ENCODE measurements at regions not wholly inside any gene's neighbourhood (a gene's known extent, or its start where the extent isn't known, plus 50 kb on each side); places are given as distances from the start of the nearest gene placed in this dataset.
A peak's percentile ranks its signal among the peaks of the same experiment; 100 is the strongest.
"Not testable (repeated sequence)": the region's sequence is repeated elsewhere in the genome, so short reads cannot be mapped to it uniquely, and the experiment has no call there.

DNA sequence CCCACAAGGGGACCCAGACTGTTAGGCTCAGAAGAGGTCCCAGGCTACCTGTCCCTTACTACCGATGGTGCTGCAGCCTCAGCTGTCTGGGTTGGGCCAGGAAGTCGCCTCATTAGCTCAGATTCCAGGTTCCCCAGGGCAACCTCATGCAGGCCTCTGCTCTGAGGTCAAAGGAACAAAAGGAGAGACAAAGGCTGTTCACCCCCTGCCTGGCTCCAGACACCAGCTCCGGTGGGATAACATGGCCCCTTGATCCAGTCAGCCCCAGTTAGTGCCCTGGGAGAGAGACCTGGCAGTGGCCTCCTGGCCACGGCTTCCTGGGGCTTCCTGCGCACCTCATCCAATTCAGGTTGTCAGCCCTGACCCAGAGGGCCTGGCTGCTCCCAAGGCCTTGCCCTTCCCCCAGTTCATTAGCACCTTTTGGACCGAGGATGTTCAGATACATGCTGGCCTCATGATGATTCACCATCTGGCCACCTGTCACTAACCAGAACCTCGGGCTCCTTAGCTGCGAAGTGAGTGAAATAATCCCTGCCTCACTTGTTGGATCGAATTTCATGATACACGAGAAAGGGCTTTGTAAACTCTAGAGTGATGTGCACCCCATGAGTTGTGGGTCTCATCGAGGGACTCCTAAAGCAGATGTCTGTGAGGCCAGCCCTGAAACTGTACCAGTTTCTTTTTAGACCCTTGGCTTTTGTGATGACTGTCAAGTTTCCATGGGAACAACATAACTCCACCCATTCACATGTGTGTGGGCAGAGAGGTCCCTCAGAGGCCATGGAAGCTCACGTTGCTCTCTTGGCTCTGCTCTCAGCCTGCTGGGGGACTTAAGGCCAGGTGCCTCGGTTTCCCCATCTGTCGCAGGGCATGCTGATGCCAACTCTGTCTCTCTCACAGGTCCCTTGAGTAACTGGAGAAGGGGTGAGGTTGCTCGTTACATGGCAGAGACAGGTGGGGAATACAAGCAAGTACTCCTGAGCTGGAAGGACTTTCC lies 79.5 kb upstream of the PCBD1 start:
- peak; percentile 75 for DNase-seq

DNA sequence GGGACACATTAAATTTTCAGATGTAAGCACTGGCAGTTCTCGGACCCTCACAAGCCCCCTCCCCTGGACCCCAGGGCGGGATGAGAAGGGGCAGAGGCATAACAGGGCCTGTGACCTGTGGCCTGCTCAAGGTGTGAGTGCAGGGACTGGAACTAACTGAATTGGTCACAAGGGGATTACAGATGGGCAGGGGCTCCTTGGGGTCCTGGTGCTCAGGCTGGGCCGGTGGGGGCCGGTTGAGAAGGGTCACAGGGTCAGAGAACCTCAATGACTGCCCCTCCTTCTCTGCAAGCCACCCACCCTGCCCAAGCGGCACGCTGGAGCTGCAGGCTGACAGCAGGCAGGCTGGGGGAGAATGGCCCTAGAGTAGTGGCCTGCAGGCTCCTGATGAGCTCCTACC lies 80.8 kb upstream of the PCBD1 start:
- no peak for DNase-seq

DNA sequence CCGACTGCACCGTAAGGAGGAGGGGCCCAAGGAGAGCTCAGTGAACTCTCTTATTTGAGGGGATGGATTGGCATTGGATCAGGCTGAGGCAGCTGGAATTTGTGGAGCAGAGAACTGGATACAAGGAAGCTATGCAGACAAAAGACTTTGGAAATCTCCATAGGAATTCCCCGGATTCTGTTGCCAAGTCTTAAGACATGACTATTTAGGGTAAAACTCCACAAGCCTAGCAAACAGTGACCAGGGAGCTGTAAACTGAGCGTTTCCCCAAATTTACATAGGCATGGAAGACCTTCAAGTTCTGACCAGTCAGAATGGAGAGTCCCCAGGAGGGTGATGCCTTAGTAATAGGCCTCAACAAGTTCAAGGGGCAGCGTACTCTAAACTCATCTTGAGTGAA lies 82.5 kb upstream of the PCBD1 start:
- no peak for DNase-seq

DNA sequence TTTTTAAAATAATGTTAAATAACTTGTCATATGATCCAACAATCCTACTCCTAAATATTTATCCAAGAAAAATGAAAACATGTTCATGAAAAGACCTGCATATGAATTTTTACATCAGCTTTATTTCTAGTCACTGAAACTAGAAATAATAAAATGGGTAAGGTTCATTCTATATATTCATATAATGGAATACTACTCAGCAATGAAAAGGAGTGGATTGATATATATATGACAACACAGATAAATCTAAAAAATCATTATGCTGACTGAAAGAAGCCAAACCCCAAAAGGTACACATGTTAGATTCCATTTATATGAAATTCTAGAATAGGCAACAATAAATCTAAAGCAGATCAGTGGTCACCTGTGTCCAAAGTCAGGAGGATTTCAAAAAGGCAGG lies 84.9 kb upstream of the PCBD1 start:
- no peak for DNase-seq

DNA sequence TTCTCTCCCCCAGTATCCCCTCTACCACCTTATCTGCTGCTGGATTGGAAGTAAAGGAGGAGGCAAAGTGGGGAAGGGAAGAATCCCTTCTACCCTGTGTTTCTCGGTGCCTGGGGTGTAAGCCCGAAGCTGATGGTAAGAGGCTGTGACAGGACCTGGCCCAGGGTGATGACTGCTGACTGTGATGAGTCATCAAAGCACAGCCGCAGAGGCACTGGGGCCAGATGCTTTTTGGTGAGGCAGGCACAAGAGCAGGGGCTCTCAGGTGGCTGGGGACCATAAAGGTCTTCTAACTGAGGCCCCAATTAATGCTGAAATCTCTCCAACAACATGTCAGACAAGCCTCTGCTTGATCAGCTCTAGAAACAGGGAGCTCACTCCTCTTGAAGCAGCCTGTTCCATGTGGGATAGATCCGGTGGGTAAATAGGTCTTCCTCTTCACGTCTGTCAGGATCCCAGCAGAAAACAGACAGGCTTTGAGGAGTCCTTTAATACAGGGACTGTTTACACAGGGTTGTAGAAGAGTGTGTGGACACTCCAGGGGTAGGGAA lies 86.1 kb upstream of the PCBD1 start:
- DNase-seq, result no peak

DNA sequence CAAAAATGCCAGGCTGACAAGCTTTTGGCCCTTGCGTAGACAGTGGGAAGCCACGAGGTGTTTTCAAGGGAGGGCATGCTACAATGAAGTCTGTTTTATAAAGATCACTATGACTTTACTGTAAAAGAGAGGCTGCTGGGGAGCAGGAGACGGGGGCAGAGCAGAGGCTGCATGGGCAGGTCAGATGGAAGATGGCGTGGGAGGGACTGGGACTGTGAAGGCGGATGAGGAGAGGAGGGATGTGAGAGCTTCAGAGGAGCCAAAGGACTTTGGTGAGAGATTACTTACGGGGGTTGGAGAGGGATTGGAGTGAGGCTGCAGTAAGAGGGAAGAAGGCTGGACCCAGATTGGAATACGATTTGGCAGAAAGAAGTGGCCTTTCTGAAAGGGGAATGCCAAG lies 86.6 kb upstream of the PCBD1 start:
- DNase-seq, result no peak

DNA sequence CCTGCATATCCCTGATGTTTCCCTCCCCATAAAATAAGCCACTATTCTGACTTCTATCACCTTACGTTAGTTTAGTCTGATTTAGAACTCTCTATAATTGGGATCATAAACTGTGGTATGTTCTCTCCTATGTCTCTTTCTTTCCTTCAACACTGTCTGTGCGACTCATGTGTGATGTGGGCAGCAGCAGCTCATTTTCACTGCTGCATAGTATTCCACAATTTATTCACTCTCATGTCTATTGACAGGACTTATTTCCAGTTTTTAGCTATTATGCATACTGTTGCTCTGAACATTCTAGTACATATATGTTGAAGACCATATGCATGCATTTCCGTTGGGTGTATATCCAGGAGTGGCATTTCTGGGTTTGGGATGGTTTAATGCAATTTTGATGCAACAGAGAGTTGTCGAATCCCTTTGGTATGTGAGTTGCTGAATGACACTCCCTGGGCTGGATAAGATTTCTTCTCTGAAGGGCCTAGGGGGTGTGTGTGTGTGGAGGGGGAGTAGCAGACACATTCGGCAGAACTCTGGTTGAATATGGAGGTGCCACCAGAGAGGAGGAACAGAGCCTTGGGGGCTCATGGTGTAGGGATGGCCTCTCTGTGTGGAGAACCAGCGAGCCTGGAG lies 87.8 kb upstream of the PCBD1 start:
- no peak for DNase-seq

DNA sequence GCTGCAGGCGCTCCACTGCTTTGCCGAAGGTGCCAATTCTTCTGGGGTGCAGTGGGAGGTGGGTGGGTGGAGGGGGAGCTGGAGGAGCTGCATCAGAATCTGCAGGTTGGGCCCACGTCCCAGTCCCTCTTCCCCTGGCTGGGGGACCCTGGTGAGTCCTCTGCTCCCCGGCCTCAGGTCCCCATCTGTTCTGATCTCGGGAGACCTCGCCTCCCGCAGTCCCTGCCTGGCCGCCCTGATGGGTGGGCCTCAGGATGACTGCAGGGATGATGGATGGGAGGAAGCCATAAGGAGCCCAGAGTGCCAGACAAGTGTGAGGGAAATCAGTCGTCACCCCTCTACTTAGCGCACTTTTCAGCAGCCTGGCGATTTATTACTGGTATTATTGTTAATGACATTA lies 89.3 kb upstream of the PCBD1 start:
- no peak for DNase-seq

DNA sequence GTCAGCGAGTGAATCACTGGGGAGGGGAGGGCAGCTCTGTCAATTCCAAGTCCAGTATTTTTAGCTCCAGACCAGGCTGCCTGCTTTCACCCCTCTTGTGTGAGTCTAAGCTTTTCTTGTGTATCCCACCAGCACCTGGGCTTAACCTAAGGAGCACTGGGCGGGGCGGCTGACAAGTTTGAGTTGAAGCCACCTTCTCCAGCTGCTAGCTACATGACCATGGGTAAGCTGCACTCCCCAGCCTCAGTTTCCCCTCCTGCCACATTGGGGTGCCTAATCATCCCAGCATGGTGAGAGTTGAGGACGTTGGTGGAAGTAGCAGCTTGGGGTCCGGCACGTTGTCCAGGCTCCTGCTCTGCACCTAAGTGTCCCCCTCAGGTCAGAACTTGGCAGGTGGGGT lies 89.8 kb upstream of the PCBD1 start:
- no peak for DNase-seq

DNA sequence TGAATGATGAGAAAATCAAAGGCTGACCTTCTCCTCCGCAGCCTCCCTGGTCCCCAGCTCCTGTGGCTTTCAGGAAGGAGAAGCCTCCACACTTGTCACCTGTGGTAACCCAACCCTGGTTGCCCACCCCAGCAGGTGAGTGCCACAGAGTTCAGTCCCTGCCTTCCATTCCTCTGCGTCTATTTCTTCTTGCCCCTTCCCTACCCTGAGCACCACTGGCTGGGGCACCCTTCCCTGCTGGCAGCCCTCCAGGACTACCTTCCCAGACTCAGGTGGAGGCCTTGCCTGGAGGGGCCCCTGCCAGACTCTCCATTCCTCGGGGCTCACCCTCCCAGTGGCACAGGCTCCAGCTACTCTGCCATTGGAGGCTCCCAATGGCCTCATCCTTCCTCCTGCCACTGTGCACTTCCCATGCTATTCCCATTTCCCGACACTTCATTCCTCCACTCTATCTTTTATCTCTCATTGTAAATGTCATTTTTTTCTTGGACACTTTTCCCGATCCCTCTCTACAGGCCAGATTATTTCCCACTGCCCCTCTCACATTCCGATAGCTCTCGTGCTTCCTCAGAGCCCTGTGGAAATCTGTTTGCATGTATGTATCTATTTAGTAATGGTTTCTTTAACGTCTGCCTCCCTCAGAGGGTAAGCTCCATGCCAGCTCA lies 90.6 kb upstream of the PCBD1 start:
- no peak for DNase-seq

DNA sequence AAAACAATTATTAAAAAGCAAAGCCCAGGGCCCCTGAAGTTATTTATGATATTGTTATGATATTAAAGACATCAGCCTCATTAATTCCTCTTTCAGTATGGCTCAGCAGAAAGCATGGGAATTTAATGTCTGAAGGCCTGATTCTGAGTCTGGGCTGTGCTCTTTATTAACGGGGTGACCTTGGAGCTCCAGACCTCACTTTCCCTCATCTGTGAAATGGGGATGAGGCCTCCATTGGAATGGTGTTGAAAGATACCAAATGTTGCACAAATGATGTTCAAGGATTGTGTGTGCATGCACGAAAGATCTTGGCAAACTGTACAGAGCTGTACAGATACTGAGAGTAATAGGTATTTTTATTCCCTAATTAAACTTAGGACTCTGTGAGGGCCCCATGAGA lies 92.3 kb upstream of the PCBD1 start:
- DNase-seq, result no peak

DNA sequence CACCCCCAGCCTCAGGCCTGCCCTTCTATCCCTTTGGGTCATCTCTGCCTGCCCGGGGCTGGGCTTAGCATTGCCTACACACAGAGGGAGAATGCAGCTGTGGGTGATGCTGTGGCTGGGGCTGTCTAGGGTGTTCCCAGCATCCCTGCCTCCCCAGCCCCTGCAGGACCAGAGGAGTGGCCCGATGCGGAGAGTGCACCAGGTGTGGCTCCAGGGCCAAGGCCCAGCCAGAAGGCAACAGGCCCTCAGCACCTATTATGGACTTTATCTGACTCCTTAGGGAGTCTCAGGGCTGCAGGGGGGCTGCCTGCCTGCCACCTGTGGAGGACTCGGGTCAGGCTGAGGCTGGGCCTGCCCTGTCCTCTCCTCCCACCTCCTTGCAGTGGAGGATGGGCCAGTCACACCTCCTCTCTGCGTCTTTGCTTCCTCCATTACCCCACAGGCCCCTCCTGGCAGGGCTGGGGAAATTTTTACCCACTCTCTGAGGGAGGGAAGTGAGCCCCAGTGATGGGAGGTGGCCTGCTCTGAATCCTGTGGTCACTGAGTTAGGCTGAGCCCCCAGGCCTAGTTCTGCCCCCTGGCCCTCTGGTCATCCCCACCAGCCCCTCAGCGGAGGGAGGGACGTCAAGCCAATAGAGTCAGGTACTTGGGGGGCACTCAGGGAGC lies 92.9 kb upstream of the PCBD1 start:
- no peak for DNase-seq

DNA sequence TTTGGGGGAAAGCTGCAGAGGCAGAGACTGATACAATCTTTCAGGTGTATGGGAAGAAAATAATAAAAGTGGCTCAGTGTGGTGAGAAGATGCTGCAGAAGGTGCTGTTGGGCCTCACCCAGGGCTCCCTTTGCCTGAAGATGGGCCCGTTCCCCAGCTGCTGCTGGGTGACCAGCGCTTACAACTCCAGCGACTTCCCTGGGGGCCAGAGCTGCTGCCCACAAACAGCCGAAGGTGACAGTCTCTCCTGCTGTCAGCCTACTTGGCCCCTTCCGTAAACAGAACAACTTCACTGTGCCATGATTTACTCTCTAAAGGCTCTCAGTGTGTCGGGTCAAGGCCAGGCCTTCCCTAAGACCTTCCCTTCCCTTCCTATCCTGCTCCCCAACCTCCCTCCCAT lies 93.6 kb upstream of the PCBD1 start:
- no peak for DNase-seq

DNA sequence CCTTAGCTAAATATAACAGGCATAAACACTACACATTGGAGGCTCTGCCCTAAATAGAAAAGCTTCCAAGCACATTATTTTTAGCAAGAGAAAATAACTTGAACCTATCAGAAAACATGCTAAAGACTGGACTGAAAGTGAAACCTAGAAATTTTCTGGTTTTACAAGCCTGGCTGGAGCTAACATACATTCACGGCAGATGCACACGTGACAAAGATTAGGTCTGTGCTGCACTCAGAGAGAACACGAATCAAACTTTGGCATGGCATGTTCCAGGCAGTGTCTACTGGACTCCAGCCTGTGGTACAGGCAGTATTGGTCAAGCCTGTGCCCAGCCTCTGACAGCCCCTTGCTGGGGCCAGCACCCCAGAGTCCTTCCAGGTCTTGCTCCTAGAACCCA lies 94.1 kb upstream of the PCBD1 start:
- DNase-seq, result no peak

DNA sequence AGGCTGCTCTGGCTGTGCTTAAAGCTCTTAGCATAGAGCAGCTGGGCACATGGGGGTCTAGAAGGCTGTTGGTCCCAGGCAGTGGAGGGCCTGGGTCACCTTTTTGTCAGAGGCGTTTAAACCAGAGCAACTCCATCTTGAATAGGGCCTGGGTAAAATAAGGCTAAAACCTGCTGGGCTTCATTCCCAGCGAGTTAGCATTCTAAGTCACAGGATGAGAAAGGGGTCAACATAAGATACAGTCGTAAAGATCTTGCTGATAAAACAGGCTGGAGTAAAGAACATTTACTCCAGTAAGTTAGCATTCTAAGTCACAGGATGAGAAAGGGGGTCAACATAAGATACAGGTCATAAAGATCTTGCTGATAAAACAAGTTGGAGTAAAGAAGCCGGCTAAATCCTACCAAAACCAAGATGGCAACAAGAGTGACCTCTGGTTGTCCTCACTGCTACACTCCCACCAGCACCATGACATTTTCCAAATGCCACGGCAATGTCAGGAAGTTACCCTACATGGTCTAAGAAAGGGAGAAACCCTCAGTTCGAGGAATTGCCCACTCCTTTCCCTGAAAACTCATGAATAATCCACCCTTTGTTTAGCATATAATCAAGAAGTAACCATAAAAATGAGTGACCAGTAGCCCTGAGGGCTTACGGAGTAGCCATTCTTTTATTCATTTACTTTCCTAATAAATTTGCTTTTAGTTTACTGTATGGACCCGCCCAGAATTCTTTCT lies 96.8 kb upstream of the PCBD1 start:
- DNase-seq, result no peak

DNA sequence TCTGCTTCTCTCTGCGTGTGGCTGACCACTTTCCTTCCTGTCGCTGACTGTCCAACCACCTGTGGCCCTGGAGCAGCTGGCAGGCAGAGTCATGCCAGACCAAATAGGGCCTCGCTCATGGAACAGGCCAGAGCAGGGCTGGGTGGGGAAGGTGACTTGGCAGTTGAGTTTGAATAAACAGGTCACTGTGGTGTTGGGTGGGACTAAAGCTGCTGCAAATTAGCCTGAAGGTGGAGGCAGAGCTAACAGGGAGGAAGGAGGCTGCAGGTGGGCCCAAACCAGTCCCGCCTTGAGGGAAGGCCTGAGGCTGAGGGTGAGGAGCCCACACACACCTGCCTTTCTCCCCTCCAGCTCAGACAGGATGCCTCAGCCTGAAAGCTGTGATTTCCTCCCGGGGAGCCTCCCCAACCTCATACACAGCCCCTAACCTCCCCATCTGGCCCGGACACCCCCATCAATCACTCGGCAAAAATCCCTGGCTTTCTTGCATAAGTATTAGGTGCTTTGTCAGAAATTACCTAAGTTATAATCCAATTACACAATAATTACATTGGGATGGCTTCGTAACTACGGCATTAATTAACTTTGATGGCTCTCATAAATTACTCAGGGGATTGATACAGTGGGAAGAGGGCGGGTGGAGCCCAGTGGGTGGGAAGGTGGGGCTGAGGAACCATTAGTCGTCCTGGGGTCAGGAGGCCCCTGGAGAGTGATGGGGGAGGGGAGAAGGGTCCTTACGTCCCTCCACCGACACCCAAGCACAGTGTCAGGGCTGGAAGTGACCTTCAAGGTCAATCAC lies 97.7 kb upstream of the PCBD1 start:
- DNase-seq, result no peak

DNA sequence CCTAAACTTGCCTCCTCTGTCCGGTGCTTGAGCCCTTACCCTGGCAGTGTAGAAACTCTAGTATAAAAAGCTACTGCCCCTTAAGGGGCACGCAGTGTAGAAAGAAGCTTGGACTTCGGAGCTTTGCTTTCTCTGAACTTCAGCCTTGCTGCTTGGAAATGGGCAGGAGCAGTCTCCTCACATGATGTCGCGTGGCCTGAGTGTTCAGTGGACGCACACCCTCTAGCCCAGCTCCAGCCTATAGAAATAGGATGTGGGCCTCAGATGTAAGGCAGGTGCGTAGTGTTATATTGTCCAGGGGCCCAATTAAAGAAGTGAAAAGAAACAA lies 98.2 kb upstream of the PCBD1 start:
- DNase-seq, result no peak

DNA sequence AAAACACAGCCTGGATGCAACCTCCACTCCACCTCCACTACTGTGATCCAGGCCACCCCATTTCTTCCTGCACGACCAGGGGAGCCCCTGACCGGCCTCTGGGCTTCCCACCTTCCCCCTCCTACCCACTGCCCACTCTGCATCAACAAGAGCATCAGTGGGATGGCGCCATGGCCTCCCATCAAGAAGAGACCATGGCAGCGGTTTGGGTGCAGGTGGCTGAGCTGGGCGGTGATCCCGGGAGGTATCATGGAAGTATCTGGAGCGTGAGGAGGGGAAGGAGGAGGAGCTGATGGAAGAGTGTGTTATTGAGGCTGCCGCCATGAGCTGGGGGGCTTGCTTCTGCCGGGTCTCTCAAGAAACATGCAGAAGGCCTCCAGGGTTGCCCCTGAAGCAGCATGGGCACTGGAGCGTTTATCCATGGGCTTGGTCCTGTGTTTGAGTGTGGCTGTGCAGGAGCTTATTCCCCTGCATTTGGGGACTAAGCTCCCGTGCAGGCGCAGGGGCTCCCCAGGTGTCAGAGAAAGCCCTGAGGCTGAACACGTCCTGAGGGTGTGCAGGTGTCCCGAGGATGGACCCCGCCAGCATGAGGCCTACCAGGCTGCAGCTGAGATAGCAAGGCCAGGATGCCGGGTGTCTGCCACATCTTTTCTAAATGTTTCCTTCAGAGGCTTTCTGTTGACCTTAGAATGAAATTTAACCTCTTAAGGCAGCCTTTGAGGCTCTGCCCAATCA lies 99.2 kb upstream of the PCBD1 start:
- DNase-seq, result no peak

DNA sequence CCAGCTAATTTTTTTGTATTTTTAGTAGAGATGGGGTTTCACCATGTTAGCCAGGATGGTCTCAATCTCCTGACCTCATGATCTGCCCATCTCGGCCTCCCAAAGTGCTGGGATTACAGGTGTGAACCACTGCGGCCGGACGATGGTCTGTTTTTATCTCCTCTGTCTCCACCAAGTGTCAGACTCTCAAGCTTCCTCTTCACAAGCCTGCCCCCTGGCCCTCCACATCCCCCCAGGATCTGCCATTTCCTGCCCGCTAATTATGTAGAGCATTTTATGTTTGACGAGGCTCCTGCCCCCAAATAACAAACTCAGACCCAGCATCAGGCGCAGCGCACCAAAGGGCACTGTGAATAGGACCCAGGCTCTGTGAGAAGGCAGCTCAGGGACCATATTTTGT lies 101.8 kb upstream of the PCBD1 start:
- not testable (repeated sequence) for DNase-seq

DNA sequence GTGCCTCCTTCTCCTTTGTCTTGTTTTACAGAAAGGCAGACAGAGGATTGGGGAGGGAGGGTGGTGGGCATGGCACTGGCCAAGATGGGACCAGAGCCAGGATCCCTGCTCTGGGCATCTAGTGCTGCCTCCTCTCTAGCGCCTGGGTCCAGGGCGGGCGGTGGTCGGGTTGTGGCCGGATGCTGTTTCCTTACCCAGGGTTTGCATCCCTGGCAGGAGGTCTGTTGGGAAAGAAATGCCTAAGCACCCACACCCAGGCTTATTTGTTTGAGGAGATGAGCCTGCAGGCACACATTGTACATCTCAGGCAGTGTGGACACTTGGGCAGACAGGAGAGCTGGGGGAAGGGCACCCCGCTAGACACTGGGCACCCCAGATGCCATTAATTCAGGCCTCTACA lies 102.3 kb upstream of the PCBD1 start:
- DNase-seq, result no peak
